HG02623 (cell line): ENCODE measurements at regions not wholly inside any gene's neighbourhood (a gene's known extent, or its start where the extent isn't known, plus 50 kb on each side); places are given as distances from the start of the nearest gene placed in this dataset.
"Not testable (repeated sequence)": the region's sequence is repeated elsewhere in the genome, so short reads cannot be mapped to it uniquely, and the experiment has no call there.

Source experiments
- ATAC-seq: cut with Tn5 transposase; IDR thresholded peaks from one replicate; pipeline ENCODE4 v1.9.1; 2021; ENCODE audit warnings: moderate library complexity; ENCODE audit not compliant: unreplicated experiment

DNA sequence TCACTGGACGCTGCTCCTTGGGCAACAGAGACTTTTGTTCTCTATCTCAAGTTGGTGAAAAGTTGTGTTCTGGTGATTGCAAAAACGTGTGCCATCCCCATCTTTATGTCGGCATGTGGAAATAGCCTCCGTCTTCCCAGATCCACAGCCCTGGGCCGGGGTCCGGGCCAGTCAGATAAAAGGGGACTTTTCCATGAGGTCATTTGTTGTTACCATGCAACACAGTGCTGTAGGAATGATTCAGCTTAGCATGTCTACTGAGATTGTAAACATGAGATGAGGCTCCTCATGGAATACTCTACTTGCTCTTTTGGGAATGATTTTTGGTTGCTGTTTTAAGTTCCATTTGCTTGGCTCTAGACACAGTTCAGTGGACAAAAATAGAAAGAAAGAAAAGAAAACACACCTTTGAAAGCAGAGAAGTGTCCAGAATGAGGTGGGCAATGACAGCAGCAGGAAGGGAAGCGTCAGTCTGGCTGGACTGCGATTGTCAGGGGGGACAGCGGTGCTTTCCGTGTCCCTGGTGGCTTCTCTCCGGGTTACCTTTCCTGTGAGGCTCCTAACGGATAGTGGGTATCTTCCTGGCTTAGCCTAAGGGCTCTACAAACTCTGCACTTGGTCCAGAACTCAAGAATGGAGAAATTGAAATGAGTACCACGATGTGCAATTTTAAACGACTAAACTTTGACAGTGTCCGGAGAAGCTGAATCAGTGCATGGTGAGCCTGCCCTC, 91.6 kb downstream of the TEX29 start:
- ATAC-seq: no peak

DNA sequence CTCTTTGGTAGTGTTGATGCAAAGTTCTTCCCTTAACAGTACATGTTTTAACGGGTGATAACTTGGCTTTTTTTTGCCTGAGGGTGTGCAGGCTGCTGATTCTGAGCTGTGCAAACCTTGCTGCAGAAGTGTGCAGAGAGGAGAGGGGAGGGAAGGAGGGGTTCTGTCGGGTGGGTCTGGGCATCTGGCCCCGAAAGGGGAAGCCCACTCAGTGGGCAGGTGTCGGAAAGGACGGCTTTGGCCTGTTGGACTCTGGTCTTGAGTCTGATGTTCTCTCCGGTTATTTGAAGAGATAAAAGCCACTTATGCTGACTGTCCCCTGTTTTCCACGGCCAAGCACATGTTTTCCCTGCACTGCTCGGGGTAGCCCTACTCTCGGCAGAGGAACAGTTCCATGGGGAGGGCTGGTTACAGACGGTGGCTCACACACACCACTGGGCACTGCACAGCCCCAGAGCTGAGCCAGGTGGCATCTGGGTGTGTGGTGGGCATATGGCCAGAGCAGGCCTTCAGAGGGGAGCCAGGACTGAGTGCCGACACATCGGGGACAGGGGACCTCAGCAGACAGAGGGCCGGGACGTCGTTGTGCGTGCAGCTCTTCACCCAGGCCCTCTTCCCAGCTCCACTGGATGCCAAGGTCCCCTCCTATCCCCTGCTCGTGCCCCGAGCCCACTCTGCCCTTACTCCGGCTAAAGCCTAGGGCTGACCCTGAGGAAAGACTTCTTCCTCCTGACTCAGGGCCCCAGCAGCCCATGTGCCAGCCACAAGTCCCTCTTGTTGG, 93.2 kb downstream of the TEX29 start:
- ATAC-seq: no peak

GRCh38 chr13:111414341-111414740, 93.9 kb downstream of the TEX29 start:
- ATAC-seq: no peak

GRCh38 chr13:111415246-111415645, 94.8 kb downstream of the TEX29 start:
- no peak for ATAC-seq

- ATAC-seq: no peak
Measured at GRCh38 chr13:111415765-111416164, 95.3 kb downstream of the TEX29 start.

DNA sequence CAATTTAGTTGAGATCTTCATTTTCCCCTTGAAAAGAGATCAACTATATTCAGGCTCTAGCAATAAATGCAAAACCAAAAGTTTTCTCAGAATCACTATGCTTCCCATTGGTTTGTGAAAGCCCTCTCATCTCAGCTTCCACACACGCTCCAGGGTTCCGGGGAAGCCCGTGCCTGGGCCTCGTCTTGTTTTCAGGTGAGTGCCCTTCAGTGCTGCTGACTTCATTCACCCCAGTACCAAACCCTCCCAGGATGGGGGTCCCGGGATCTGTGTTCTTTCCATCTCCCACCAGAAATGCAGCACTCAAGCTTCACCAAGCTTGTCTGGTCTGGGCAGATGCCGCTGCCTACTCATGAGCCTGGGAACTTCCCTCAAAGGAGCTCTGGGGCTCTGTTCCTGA, 97.7 kb downstream of the TEX29 start:
- ATAC-seq: no peak

DNA sequence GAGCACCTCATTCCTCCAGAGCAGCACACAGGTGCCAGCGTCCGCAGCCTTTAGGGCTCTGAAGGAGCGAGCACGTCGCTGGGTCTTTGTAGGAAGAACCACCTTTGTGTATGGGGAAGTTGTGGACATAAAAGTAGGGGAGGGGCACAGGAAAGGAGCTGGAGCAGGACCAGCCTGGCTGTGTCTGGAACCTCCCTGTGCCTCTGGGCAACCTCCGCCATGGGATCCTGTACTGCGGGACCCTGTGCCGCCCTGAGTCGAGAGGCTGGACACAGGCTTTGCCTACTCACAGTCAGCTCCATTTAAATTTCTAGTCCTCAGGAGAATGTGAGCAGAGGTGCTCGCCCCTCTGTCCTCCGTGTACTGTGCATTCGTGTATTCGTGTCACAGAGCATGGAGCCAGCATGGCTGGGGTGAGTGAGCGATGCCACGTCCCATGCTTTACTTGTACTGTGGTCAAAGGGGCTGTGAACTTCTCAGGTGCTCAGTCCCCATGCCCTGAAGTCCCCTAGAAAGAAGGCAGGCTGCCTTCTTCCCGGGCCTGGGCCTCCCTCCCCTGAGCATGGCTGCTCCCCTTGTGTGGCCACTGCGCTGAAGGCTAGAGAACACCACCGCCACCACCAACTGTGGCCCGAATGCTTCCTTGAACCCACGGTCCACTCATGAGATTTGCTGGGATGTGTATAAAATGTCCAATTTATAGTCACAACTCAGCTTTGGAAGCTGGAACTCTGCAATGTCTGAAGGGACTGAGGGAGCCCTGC, 99.9 kb downstream of the TEX29 start:
- ATAC-seq: no peak

DNA sequence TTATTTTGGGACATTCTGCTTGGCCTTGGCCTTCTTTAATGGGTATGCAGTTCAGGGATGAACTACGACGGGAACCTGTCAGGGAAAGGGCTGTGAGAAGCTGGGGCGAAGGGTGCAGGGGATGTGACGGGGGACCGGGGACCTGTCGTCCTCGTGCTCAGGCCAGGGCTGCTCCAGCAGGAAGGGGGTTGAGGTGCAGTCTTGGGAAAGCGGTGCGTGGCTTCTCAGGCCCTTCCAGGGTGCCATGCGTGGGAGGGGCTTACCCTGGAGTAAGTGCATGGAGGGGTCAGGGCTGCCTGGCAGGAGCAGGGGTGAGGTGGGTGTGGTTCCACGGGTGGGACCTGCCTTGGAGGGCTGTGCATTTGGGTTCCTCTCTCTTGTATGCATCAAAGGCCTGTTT, 100.8 kb downstream of the TEX29 start:
- no peak for ATAC-seq

DNA sequence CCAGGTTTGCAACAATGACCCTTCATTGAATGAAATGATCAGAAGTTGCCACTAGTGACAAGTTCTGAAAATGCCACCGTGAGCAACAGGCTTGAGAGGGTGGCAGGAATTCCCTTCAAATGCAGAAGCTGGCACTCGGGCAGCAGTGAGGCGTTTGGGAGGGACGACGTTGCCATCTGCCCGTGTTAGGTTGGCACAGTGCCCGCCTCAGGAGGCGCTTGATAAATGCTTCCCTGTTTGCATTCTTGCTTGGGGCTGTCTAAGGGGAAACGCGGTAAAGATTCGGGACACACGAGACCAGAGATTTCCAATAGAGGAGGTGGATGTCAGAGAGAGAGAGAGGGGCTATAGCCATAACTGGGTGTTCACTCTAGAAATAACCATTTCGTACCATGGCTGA, 101.9 kb downstream of the TEX29 start:
- ATAC-seq: no peak

DNA sequence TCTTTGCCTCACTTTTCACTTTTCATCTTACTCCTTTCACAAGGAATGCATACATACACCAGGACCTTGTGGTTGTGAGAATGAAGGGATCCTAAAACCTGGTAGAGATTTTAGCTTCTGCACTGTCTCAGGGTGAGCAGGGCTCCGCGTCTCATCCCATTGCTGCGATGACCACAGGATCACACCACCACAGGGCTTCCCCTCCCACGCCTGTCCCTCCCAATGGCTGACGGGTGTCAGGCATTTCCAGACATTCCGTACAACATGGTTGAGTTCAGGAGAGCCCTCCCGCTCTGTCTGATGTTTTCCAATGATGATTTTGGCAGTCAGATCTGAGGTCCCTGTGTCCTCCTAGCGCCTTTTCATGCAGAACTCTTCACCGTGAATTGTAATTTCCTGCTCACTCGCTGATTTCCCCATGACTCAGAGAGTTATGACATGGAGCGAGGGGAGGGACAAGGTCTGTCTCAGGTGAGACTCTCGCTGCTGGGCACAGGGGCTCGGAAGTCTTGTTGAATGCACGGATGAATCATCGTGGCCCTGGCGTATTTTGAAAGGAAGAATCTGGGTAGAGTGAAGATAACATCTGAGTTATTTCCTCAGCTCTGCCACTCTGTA, 102.8 kb downstream of the TEX29 start:
- no peak for ATAC-seq

GRCh38 chr13:111424134-111424533, 103.7 kb downstream of the TEX29 start:
- no peak for ATAC-seq

GRCh38 chr13:111425326-111425725, 104.9 kb downstream of the TEX29 start:
- ATAC-seq: no peak

DNA sequence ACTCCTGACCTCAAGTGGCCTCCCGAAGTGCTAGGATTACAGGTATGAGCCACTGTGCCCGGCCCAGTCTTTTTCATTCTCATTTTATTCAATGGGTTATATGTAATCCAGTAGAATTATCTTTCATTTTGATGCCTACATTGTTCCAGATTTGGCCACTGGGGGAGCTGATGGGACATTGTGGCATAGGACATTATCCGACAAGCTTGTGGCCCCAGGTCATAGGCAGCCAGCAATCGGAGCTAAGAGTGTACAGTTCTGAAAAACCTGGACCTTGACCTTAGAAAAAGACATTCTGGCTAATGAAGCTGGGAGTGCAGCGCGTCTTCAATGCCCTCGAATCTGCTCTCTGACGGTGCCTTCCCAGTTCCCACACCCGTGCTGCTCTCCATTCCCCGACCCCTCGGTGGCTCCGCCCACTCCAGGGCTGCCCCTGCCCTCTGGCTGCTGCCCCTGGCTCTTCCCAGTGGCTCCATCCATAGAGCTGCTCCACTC, 108.7 kb downstream of the TEX29 start:
- peak; percentile 61 for ATAC-seq

- no peak for ATAC-seq
Measured at GRCh38 chr13:111431206-111431605, 110.8 kb downstream of the TEX29 start.

- no peak for ATAC-seq
Measured at GRCh38 chr13:111434578-111435159, 114.2 kb downstream of the TEX29 start.

DNA sequence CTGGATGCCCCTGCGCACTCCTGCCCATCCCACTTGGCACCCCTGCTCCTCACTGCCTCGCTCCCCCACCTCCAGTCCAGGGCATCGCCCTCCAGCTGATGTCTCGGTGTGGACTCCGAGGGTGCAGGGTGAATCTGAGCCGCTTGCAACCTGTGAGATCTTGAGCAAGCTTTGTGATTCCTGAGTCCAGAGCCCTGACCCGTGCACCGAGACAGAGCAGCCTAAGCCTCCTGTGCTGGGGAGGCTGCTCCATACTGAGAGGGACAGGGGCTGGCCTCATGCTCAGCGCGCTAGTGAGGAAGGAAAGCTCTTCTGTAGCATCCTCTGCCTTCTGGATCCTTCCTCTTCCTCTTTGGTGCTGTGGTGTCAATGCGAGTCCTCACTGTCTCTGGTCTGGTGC, 116.0 kb downstream of the TEX29 start:
- no peak for ATAC-seq

DNA sequence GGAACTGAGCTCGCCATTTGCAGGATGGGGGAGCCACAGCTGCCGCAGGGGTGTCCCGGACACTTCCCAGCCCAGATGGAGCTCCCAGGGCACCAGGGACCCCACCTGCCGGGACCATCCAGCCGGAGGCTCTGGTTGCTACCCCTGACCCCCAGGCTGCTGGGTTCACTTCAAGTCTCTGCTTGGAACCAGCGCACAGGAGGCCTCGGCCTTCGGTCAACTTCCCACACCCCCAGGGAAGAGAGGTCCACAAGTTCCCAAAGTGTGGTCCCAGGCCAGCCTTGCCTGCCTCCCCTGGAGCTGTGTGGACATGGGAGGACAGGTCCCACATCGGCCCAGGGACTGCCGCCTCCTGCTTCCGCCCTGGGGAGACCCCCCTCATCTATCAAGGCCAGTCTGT, 117.0 kb downstream of the TEX29 start:
- ATAC-seq: no peak

DNA sequence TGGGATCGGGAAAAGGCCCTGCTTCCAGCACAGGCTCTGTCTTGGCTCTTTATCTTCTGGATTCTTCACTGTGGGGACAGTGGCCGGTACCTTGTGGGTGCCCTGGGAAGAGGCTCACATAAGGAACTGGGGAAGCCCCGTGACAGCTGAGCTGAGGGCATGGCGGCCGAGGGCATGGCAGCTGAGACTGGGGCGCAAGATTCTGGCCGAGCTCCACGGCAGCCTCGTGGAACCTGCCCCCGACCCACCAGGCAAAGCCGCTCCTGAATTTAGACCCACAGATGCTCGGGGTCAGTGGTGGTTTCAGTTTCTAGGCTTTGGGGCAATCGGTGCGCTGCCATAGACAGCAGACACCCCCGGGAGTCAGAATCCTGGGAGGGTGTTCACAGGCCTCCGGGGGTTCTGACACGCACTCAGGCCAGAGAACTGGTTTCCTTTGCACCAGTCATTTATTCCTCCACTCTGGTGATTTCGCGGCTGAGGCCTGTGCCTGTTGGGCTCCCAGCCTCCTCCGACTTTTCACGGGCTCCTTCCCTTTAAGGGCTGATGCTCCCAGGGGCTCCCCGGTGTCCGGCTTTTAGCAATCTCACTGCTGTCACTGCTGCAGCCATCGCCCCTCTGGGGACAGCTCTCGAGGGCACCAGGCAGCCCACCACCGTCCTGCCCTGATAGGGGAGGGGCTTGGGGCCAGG, 117.6 kb downstream of the TEX29 start:
- no peak for ATAC-seq

DNA sequence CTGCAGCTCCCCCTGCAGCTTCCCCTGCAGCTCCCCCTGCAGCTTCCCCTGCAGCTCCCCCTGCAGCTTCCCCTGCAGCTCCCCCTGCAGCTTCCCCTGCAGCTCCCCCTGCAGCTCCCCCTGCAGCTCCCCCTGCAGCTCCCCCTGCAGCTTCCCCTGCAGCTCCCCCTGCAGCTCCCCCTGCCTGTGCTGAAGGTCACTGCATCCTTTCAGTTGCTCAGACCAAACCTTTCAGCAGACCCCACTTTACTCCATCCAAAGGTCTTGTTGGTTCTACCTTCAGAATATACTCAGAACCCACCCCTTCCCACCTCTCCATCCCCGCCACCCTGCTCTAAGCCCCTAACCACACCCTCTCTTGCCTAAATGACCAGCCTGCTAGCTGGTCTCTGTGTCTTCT, 120.0 kb downstream of the TEX29 start:
- ATAC-seq: not testable (repeated sequence)

- no peak for ATAC-seq
Measured at GRCh38 chr13:111443981-111444380, 123.5 kb downstream of the TEX29 start.
